Embryonic facial prominence (tissue), 1 donor: ENCODE measurements at regions not wholly inside any gene's neighbourhood (a gene's known extent, or its start where the extent isn't known, plus 50 kb on each side); places are given as distances from the start of the nearest gene placed in this dataset.
A peak's percentile ranks its signal among the peaks of the same experiment; 100 is the strongest.

Experiments
- DNase-seq: peaks from one replicate; pipeline ENCODE4 v3.0.0-alpha.2; 2016; ENCODE audit errors: extremely low spot score

DNA sequence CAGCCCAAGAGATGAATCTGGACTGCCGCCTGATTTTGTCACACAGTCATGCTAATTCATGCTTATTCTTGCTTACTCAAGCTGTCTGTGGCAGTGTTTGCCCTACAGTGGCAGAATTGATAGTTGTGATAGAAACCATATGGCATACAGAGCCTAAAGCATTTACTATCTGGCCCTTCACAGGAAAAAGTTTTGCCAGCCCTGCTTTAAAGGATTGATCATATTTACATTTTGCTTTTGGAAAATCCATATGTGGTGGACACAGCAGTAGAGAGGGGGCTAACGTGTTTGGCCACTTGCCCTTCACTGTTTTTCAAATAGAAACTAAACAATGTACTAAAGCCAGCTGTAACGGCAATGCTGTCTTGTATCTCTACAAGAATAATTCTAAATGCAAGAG lies 974.0 kb upstream of the GHITM start:
- DNase-seq = no peak

DNA sequence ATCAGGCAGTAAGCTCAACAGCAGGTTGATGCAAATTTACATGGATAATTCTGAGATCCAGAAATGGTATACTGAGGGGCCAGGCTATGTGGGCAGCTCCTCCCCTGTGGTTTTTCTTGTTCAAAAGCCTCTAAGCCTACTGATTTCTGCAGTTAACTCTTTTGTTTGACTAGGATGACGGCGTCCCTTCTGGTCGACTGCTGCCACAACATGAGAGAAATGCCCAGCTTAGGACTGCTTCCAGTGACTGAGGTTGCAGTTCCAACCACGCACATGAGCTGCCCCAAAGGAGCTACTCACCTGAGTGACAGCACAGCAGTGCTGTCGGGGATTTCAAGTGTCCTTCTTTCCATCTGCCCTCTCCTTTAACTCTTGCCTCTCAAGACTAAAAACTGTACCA lies 973.0 kb upstream of the GHITM start:
- DNase-seq = no peak

DNA sequence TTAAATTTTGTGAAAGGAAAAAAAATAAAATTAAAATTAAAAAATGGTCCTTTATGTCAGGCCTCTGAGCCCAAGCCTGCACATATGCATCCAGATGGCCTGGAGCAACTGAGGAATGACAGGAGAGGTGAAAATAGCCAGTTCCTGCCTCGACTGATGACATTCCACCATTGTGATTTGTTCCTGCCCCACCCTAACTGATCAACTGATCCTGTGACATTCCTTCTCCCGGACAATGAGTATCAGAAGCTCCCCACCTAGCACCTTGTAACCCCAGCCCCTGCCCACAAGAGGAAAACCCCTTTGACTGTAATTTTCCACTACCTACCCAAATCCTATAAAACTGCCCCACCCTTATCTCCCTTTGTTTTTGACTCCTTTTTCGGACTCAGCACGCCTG lies 972.2 kb upstream of the GHITM start:
- DNase-seq = no peak

DNA sequence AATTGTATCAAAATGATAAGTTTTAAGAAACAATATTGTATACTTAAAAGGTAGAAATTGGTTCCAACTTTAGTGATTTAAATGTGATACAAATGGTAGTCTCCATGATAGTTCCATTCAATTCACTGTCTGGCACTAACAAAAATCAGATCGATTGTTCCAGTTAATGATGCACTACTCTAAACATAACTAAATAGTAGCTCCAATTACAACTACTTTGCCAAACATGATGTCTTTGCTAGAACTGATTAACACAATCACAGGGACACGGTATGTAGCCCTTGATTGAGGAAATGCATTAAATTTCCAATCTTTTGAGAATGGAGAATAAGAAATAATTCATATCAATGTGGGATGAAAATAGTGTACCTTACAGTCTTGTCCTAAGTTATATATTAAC lies 962.4 kb upstream of the GHITM start:
- DNase-seq = no peak

DNA sequence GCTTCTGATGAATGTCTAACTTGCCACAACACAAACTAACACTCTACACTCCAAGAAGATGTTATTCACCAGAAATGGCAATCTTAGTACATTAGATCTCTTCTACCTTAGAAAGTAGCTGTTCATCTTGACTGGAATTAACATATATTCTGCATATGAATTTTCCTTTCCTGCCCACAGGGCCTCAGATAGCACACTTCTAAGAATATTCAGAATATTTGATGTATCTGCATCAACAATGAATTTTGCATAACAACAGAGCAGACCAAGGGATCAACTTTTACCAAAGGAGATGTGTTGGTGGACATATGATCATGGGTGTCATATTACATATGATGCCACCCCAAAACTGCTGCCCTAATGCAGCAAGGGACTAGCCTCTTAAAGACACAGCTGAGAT lies 960.8 kb upstream of the GHITM start:
- no peak for DNase-seq

DNA sequence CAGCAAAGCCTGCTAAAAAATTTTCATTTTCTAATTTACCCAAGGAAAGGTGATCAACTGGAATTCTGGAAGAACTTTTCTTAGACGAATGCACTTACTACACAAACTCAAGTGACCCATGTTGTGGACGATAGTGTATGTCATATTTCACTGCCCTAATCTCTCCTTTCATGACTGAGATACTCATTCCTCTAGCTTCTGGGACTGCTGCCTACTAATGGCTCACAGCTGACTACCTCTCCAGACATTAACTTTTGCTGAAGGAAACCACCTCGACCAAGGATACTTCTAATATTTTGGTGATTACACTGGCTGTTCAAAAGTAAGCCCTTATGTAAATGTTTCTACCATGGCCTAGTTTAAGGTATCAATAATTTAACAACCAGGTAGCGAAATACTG lies 959.9 kb upstream of the GHITM start:
- DNase-seq = no peak

DNA sequence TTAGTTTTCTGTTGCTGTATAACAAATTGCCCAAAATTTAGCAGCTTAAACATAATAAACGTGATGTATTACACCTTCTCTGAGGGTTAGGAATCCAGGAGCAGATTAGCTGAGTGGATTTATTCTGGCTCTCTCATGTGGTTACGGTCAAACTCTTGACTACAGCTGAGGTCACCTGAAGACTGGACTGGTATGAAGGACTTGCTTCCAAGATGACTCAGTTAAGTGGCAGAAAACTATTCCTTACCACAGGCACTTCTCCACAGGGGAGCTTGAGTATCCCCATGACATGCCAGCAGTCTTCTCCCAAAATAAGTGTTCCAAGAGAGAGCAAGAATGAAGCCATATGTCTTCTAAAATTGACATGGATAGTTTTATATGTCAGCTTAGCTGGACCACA lies 957.2 kb upstream of the GHITM start:
- no peak for DNase-seq

DNA sequence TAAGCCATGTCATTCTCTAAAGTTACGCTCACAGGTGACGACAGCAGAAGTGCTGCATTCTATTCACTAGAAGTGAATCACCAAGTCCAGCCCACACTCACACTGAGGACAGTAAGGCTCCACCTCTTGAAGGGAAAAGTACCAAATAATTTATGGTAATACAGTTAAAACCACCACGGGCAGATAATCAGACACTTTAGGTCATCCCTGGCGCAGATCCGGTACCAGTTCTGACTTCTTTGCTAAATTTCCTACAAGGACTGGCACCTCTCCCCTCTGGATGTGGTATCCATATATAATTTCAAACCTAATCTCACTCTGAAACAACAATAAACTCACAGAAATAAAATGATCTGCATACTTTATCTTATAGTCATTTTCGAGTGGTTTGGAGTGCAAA lies 954.7 kb upstream of the GHITM start:
- DNase-seq = no peak

DNA sequence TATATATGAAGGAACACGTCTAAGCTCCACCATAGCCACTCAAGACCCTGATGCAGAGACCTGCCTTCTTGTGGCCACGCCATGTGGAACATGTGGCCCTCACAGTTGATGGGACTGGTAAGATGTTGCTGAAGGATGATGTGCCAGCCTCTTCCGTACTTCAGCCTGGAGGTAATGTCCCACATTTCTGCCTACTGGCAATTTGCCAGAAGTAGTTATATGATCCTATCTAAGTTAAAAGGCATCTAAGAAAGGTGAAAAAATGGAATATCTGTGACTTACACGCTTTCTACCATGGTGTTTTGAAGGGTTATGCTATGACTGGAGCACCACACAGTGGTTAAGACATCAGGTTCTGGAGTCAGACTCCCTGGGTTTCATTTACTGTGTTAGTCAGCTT lies 948.7 kb upstream of the GHITM start:
- no peak for DNase-seq

DNA sequence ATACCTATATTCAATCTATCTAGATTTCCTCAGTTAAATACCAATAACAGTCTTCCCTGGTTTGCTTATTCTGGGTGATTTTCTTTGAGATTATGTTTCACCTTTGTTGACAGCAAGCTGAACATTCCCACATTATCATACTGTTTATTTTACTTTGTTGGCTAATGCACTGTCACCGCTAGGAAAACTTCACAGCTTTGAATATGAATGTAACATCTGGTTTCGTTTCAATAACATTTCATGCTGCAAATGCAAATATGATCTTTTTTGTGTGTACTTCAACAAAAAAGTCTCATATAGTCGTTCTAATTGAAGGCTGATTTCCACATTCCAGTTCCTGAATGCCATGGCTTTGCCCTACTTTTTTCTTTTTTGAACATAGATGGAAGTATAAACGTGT lies 946.3 kb upstream of the GHITM start:
- DNase-seq = peak; percentile 18

DNA sequence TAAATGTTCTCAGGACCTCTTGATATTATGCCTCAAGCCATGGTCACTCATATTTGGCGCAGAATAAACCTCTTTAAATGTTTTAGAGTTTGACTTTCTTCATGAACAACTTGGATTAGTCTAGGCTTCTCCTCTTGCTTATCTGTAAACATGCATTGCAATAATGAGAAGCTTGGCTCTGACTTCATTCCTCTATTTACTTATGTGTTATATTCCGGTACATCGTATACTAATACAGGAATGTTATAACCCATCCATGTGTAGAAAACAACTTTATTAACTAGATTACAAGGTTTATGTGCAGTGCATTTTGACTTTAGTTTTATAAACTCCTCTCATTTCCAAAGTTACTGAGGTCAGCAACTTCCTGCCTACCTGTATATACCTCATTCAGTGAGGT lies 944.3 kb upstream of the GHITM start:
- no peak for DNase-seq

DNA sequence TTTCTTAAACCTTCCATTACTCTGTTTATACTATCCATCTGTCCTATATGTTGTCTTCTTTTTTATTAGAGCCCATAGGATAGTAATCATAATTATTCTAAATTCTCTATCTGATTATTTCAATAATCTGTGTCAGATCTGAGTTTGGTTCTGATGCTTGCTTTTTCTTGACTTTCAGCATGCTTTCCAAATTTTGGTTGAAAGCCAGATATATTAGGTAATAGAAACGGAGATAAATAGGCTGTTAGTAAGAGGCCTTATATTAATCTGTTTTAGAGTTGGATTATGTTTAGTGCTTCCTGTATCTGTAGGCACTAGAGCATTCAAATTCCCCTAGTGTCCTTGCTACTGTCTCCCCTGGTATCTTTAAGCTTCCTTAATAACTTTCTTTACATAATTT lies 939.9 kb upstream of the GHITM start:
- DNase-seq = no peak

DNA sequence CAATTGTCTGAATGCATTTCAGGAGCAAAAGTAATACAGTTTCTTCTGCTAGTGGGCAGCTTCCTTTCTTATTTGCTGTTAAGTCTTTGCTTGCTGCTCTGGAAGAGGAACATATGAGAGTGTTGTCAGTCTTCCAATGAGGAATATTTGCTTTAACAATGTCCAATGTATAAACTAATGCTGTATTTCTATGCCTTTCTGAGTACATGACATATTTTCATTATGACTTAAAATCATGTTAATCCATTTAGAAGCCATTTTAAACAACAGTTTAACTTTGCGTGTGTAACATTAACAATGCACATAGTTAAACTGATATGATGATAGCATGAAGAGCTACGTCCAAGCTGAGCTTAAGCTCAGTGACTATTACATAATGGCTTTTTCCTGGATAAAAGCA lies 933.4 kb upstream of the GHITM start:
- no peak for DNase-seq

DNA sequence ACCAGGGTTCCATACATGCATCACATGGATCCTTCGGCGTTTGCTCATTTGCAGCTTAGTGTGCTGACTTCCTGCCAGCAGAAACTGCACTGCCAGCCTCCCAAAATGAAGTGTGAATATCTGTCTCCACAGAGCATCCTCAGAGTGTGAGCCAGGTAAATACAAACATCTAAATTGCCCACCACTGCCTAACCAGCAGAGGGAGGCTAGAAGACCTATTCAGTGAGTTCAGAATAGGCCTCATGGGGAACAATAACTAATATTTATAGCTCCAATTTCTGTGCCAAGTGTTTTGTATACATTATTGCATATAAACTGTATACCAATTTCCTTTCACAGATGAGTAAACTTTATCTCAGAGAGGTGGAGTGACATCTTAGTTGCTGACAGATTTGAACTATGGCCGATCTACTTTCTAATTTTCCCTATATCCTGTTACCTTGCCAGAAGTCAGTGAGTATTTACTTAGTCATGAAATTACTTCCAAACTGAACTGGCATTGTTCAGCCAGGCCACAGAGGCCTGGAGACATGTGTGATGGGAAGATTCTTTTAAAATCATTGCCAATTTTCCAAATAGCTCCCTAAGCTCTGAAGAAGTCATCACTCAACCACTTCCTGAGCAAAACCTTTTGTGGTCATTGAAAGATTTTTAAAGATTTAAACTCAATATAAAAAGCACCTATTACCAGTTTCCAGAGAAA lies 926.5 kb upstream of the GHITM start:
- no peak for DNase-seq

DNA sequence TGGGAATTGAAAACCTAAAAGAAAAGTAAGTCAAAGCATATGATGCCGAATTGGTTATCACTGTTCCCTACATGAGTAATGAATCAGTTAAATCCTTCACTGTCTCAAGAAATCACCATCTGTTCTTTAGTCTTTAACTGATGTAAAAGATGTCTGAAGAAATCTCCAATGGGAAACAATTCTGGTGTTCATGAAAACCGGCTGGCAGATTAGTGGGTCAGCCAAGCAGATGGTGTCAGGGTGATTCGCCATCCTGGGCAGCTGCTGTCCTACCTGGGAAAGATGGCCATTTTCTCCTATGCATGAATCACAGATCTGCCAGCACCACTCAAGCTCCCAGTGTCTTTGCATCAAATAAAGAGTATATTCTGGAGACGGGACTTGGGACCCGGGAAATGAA lies 925.2 kb upstream of the GHITM start:
- DNase-seq = no peak

DNA sequence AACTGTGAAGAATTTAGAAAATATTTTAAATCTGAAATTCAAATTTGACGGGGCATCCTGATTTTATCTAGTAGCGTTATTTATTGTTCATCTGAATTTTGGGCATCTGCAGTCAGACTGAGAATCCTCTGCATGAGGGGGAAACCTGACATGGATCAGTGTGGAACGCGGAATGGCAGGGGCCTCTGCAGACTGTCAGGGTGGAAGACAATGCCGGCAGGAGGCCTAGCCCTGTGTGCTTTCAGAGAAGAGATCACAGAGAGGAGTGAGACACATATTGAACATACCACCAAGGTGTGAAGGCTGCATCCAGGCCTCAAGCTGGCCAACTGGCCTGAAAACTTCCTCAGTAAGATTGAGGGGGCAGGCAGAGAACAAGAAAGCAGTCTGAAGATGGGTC lies 921.1 kb upstream of the GHITM start:
- no peak for DNase-seq

DNA sequence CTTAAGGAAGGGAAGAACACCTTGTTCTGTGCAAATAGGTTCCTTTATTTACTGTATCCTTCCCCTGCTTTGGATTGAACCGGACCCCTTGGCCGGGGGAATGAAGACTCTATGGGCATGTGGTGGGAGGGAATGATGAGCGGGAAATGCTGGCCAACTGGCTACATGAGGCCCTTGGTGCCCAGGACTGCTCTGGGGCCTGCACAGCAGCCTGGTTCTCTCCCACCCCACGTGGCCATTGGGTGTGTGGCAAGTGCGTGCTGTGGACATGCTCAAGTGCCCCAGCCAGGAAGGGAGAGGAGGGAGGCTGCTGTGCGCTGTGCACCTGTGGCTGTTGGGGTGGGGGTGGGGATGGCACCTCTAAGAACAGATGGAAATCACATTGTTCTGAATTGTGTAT lies 917.0 kb upstream of the GHITM start:
- no peak for DNase-seq

DNA sequence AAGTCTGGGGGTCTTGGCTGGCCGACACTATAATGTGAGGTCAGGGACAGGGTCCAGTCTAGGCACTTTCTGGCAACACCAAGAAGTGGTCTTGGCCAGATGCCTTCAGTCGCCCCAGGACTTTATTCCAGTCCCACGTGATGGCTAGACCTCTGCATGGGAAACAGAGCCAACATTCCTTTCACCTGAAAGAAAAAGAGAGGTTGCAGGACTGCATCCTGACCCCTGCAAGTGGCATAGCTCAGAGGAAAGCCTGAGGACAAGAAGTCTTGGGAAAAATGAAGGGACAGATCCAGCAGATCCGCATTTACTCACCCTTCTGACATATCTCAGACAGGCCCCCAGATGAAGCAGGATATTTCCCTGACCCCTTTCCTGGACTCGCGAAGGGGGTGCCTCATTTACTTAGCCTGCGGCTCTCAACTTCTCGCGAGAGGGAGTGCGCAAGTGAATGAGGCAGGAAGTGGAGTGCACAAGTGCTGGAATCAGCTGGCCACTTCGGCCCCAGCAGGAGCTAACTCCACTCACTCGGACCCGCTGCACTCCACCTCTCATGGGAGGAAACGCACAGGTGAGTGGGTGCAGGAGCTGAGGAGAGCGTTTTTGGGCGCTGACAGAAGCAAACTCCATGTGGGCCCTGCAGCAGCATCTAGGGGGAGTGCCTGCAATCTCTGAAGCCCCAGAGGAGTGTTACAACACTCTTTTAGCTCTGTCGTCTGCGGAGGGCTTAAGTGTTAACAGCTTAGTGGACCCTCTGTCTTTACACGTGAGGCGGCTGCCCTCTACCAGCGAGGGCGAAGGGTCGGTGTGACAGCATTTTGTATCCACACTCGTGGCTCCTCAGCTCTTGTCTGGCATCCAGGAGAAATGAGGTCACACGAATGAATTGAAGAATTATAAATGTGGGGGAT lies 916.2 kb upstream of the GHITM start:
- no peak for DNase-seq

DNA sequence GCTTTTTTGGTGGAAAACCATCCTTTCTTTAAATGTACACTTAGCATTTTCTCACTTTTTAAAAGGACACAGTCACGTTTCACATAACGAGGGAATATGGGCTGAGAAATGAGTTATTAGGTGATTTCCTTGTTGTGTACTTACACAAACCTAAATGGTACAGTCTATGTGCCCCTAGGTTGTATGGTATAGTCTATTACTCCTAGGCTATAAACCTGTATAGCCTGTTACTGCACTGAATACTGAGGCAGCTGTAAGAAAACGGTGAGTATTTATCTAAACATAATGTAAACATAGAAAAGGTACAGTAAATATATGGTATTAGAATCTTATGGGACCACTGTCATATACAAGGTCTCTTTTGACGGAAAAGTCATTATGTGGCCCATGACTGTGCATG lies 913.5 kb upstream of the GHITM start:
- no peak for DNase-seq

DNA sequence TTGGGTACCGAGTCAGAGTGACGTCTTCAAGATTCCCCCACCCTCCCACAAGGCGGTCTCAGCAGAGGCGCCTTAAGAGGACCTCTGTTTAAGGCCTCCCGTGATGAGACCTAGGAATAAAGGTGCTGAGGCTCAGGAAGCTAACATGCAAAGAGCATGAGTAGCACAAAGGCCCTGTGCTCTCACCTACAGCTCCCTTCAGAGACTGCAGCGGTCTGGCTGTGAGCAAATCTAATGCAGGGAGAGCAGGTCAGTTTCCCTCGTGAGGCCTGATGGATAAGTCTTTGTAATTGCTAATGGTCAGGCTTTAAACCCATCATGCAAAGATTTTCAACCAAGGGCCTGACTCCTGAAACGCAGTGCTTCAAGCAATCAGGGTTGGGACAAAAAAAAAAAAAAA lies 909.3 kb upstream of the GHITM start:
- DNase-seq = no peak

DNA sequence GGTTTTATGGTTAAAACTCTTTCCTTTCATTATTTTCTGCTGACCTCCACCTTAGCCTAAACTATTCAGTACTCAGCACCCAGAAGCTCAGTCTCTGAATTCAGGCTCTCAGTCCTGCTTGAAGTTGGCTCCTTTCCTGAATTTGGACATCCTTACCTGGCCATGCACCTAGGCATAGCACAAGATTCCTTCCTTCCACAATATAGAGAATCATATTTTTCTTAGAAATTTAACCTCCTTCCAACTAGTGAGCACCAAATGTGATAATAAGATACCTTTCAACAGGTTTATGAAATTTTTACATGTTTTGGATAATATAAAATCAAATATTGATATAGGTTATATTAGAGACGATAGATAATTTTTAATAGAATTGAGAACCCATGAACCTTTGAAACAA lies 905.6 kb upstream of the GHITM start:
- DNase-seq = no peak

DNA sequence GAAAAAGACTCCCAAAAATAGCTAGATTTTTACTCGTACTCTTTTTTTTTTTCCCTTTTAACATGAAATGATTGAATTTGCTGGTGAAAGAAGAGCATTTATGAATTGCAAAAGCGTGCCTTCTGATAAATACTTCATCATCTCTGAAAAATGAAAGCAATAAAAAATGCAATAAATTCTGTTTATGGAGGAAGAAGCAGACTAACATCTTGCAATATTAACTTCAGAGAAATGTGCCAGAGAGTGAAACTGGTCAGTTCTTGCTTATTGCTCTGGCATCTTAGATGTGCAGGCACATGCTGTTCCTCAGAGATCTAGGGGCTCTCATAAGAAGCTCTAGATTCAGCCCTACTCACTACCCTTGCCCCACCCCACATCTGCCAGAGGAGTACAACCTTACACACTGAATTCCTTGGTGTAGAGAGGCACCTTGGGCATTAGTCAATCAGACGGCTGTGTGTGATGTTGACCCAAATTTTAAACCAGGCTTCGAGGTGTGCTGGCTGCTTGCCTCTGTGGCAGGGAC lies 891.1 kb upstream of the GHITM start:
- no peak for DNase-seq

DNA sequence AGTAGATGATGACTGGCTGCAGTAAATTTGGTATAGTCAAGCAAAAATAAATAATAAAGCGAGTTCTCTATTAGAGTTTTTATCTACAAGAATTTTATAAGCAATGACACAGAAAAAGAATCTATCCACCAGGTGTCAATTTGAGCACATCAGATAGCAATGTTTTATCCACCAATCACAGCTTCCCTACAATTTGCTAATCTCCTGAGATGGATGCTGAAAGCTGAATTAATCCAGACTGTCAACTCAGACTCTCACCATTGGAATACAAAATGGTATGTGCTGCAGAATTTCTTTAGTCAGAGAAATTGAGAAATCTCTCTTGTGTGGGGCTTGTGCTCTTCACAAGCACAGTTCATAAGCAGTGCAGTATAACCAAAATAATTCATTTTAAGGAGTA lies 888.9 kb upstream of the GHITM start:
- no peak for DNase-seq
